ENCODE measurements at regions not wholly inside any gene's neighbourhood (a gene's known extent, or its start where the extent isn't known, plus 50 kb on each side); places are given as distances from the start of the nearest gene placed in this dataset.

DNA sequence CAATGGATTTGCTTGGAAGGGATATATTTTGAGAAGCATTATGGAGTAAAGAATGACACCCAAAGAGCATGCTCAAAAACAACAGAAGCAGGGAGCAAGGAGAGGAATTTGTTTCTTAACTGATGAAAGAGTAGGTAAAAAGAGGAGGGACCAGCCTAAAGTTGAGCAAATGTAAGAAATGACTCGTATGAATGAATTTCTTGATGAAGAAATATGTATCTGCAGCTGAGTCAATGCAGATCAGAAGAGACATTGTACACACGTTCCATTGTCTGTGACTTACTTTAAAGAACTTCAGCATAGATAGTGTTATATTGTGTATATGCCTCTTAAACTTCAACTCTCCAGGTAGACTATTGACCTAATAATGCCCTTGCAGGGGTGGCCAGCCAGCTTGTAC lies 112.7 kb upstream of the NREP start:
- no peak for ATAC-seq
- DNase-seq, result no peak

DNA sequence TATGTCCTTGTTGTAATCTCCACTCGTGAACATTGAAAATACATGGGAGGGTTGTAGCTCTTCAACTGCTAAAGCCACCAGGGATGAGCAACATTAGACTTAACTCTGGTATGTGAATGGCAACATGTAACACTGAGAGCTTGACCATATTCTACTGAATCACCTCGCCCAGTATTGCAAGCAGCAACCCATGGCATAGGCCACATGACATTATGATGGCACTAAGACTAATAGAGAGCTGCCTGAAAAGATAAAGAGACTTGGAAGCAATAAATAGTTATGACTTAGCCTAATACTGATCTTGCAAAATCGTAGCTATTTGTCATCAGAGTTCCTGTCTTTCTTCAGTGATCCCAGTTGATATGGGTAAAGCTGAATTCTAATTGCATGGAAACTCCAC lies 108.4 kb upstream of the NREP start:
- ATAC-seq (no peak), DNase-seq (no peak)

DNA sequence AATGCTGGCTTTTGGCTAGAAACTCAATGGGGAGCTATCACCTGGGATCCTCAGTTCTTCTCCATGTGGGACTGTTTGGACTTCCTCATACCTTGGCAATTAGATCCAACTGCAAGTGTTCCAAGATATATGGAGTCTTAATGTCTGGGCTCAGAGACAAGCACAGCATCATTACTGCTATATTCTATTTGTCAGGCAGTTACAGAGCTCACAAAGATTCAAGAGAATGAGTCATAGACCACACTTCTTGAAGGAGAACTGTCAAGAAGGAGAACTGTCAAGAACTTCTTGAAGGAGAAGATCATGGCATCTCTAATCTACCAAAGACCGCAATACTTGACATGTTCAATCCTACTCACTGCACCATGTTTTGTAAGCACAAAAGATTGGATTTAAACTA lies 106.8 kb upstream of the NREP start:
- DNase-seq (no peak), ATAC-seq (no peak)

DNA sequence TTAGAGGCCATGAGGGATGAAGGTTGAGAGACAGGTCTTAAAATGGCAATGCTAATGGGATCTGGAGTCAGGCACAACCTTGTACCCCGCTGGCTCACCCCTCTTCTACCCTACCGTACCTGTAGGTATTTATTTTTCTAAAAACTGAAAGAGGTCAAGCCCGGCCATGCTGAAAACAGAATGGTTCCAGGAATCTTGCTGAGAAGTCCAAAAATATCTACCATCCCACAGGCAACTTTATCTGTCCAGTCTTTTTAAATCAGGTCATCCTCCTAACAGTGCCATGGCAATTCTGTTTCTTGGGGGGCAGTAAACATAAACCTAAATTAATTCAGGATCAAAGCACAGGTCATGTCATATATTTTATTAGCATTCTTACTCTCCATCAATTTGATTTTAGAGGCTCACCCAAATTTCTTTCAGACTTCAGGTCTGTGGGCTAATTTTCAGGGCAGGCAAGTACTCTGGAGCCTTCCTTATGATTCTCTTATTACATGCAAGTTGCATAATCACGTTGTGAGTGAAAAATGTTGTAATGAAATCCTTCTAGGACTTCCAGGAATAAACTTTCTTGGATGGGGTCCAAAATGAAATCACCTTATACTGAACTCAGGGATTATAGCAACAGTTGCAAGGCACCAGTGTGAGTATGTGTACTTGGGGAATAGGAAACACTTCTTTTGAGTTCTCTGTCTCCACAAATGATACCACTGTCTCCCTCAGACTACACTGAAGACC lies 102.7 kb upstream of the NREP start:
- ATAC-seq (no peak), DNase-seq (no peak)

DNA sequence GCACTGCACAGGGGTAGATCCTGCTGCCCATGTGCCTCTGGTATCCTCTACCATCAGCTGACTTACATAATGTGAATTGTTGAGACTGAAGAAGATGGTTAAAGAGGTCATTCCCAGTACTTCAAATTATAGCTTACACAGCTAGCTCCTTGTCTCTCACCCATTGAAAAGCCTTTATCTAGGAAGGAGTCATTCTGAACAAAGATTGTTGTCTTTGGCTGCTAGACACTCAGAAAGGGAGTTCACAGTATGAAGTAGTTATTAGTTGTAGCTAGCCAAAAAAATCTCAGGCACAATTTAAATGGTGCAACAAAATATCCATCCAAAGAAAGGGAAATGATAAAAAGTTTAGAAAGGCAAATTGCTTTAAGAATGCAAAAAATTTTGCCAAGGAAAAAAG lies 102.0 kb upstream of the NREP start:
- DNase-seq (no peak), ATAC-seq (no peak)

DNA sequence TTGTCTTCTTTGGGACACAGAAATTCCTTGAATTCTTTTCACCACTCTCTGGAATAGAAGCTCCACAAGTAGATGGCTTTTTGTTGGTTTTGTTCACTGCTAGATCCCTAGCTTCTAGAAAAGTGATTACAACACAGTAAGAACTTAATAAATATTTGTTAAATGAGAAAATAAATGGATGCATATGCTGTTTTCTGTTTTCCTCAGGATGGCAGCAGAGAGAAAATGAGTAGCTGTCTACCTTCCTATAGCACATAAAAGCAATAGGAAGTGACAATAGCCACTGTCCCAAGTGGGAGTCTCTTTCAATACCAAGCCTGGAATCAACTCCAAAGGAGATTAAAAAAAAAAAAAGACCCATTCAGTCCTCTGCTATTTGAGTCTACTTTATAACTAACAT lies 100.6 kb upstream of the NREP start:
- DNase-seq (no peak), ATAC-seq (no peak)

DNA sequence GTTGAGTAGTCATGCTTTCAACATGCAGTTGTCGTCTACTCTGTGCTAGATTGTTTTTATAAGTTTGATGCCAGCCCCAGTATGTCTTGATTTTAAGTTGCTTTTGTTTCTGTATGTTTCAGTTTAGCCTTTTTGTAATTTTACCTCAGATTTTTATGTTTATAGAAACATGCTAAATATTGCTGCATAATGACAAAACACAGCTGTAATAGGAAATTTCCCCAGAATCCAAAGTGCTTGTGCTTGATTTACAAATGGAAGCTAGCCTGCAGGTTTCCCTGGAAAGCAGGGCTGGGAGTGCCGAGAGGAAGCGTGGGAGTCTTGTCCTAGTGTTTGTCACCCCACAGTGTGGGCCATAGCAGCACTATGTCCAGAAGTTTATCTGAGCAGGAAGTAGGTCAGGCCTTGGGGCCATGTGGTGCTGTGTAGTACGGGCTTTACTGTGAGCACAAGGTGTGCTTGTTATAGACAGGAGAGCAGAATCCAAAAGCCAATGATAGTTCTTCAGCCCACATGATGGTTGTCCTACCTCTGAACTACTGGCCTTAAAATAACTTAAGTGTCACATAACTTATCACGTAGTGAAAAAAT lies 100.0 kb upstream of the NREP start:
- no peak for DNase-seq
- no peak for ATAC-seq

DNA sequence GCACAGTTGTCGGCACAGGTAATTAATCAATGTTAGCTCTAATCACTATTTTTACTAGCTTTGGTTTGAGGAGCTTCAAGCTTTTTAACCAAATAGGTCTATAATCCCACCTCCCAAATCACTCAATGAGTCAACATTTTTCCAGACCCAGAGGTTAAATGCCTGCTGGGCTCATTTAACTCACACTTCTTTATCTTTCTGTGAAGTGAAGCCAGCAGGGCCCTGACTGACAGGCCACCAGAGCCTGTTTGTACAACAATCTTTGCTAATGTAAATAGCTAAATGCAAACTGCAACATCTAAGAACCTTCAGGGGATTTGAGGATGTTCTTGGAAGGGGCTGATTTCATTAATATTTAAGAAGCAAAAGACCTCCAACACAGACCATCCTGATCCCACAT lies 98.4 kb upstream of the NREP start:
- ATAC-seq (no peak), DNase-seq (no peak)

DNA sequence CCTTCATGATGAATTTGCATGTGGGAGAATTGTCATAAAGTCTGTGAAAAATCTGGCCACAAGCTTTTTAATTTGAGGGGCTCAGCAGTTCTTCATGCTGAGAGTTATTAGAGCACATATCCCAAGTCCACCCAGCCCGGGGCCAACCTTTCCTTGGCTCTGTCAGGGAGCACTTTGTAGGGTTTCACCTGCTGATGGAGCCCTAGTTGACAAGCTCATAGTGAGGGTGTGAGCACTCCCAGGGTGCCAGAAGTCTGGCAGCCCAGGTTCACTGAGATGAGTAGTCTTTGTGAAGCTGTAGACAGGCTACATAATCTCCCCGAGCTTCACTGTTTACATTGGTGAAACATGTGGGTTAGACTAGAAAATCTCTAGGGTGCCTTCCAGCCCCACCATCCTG lies 97.2 kb upstream of the NREP start:
- no peak for DNase-seq
- no peak for ATAC-seq

DNA sequence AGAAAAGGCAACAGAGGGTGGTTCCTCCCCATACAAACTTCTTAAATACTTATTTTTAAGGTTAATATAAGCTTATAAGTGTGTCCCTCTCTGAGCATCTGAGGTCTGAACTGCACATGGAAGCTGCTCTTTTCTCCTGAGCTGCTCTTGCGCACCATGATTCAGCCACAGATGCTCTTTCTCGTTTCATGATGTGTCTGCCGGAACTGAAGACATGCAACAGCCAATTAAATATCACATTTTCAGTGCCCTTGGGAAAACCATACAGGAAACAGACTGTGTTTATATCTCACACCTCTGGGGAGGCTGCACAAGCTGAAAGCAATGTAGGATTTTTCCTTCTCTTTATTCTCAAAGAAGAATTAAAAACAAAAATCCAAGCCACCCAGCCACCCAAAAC lies 96.8 kb upstream of the NREP start:
- ATAC-seq (no peak), DNase-seq (no peak)

DNA sequence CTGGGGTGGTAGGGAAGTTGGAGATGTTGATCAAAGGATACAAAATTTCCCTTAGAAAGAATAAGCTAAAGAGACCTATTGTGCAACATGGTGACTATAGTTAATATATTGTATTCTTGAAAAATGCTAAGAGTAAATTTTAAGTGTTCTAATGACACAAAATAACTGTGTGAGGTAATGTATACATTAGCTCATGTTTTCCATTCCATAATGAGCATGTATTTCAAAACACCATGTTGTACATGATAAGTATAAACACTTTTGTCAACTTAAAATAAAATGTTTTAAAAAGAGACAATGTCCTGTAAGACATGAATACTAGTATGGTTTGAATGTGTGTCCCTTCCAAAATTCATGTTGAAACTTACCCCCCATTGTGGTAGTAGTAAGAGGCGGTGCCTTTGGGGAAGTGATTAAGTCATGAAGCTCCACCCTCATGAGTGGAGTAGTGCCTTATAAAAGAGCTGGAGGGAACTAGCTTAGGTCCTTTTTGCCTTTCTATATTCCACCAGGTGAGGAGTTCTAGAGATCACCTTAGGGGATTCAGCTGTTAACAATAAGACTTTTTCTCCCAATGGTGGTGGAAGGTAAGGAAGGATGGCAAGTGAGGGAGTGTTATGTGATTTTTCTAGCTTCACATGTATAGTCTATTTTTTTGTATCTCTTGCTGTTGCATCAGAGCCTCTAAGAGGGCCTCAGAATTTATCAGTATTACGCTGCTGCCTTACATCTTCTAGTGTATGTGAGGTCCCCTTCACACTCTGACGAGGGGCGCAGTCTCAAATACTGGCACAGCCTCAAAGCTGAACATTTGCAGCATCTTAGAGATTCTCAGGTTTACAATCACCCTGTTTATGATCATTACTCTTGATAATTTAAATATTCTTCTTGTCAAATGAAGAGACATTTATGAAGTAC lies 94.9 kb upstream of the NREP start:
- ATAC-seq (no peak), DNase-seq (no peak)

DNA sequence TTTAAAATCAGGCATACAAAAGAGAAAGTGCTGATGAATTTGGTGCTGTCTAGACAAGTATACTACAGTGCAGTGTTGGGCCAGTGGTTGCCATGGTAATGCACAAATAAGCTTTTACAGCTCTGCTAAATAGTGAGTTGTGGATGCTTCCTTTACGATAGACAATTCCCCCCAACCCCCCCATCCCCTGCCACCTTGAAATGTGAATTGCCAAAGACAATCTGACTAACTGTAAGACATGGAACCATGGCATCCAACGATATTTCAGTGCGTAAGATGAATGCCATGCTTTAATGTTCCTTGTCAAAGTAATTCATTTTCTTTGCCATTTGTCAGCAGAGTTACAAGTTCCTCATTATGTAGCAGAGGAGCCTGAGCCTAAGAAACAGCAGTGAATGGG lies 91.5 kb upstream of the NREP start:
- DNase-seq (no peak), ATAC-seq (no peak)

DNA sequence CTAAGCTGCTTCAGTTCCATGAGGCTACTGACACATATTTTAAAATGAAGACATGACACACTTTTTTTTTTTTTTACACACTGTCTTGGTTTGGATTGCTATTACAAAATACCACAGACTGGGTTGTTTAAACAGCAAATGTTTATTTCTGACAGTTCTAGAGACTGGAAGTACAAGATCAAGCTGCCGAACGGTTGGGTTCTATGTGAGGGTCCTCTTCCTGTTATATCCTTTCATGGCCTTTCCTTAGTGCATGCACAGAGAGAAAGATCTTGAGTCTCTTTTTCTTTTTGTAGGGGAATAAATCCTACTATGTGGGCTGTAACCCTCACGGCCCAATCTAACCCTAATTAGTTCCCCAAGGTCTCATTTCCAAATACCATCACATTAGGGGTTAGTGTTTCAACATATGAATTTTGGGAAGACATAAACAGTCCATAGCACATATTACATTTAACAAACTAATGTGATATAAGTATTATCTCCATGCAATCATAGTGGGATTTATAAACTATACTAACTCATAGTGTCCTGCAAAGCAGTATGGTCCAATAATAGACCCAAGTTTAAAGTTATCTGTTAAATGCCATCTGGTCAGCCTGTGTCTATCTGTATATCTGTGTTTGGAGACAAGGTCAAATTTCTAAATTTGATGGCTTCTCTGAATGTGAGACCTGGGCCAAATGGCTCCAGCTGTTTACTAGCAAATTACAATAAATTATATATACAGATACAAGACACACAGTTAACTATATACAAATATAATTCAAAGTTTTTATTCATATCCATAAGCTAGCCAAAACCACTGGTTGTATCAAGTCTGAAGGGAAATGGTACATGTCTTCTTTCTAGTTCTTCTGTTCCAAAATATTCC lies 90.3 kb upstream of the NREP start:
- ATAC-seq, result no peak

DNA sequence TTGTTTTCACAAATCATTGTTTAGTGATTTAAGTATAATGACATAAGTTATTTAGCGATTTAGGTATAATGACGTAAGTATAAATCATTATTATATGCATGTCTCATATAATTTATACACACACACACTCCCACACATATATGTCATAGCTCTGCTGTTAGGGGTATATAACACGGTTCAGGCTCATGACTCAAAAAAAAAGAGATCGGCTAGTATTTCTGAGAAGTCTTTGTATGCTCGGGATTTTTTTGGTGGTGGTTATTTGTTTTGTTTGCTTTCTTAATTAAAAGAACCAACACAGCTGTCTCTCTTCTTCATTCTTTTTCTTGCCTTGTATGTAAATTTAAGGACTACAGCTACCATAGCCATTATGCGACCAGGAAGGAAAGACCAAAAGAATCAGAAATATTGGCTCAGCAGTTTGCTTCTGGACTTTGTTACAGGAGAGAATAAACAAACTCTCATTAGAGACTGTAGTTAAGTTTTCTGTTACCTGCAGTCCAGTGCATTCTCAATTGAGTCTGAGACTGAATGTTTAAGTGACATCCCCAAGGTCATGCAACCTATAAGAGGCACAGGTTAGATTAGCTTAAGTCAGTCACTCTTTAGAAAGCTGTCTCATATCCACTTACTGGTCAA lies 83.2 kb upstream of the NREP start:
- ATAC-seq, result no peak

More for the DNA sequence above, 90.3 kb upstream of the NREP start:
- no peak for DNase-seq

DNA sequence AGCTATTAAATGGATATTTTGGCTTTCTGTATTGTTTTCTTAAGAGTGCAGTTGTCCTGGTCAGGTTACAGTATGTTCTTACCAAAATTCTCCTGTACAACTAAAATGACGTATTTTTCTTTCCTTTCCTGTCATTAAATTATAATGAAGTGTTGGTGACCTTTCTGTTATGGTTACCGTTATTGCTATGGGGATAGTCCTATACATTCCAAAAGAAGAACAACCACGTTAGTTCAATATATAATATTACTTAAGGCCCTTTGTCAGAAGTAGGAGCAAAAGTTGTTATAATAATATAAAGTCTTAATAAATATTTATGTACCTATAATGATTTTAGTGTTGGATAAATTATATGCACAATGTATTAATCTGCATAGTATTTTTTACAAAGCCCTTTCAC lies 82.4 kb upstream of the NREP start:
- DNase-seq (no peak), ATAC-seq (no peak)

More for the DNA sequence above, 83.2 kb upstream of the NREP start:
- DNase-seq, result no peak

DNA sequence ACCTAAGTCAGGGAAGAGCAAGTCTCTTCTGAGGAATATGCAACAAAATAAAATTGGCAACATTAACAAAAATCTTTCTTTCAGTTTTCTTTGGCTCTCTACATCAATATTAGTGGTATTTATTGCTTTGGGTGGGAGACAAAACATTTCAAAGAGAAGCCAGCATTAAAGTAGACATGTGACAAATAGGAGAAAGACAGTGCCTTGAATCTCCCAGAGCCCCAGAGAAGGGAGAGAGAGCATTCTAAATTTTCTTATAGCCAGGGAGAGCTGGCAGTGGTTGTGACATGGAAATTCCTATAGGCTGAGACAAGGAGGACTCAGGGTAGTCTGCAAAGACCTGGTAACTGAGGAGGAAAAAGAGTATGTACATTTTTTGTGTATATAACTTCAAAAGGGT lies 79.4 kb upstream of the NREP start:
- DNase-seq (no peak), ATAC-seq (no peak)

DNA sequence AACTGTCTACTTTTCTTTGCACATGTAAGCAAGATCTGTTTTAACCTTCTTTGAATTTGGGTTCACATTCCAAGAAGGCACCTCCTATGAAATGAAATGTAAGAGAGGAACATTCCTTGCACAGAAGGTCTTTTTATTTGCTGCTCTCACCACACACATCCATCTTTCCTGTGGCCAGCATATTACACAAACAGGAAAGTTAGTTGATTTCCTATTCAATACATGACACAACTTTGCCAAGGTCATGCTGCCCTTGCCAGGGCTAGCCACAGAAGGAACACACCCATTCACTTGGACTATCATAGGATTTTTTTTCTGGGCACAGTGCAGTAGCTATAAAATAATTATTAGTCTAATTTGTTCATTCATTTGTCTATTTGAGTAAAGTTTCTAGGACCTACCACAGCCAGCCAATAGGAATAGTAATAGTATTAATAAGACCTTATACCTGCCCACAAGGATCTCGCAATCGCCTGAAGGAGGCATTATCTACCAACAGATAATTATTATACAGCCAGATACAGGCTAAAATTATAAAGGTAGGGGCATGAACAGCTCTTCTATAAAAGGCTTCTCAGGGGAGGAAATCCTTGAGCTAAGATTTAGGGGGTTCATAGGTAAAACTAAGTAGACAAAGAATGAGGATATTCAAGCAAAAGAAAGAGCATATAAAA lies 78.1 kb upstream of the NREP start:
- ATAC-seq (no peak), DNase-seq (no peak)

DNA sequence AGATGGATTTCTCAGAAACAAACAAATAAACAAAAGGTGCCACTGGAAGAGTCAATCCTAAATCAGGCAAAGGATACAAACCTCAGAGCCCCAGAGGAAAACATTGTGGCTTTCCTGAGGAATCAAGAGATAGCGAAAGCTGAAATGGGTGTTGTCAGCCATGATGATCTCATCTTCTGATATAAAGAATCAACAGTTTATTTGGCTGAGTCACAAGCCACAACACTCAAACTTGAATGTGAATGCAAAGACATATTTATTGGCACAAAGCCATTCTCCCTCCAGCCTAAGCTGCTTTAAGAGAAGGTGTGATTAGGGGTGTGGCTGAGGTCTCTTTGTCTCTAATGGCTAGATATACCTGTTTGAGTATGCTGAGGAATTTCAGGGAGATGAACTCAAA lies 73.3 kb upstream of the NREP start:
- DNase-seq (no peak), ATAC-seq (no peak)

DNA sequence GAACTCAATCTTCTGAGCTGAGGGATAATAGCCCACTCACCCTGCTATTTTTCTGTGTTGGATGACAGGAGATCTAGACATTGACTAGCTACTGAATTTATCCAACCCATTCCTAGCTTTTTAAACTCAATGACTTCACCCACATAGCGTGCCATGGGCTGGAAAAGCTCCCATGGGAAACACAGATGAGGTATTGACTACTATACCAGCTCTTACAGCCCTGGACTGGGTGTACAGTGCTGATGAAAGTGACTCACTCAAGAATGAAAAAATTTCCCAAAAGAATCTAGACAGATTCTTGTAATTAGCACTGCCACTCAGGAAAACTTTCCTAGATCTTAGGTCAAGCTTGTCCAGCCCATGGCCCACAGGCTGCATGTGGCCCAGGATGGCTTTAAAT lies 72.7 kb upstream of the NREP start:
- ATAC-seq (no peak), DNase-seq (no peak)

DNA sequence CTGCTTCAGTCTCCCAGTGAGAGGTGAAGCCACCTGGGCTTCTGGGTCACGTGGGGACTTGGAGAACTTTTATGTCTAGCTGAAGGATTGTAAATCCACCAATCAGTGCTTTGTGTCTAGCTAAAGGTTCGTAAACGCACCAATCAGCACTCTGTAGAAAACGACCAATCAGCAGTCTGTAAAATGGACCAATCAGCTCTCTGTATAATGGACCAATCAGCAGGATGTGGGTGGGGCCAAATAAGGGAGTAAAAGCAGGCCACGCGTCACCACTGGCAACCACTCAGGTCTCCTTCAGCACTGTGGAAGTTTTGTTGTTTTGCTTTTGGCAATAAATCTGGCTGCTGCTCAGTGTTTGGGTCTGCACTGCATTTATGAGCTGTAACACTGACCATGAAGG lies 69.1 kb upstream of the NREP start:
- no peak for ATAC-seq
- no peak for DNase-seq

DNA sequence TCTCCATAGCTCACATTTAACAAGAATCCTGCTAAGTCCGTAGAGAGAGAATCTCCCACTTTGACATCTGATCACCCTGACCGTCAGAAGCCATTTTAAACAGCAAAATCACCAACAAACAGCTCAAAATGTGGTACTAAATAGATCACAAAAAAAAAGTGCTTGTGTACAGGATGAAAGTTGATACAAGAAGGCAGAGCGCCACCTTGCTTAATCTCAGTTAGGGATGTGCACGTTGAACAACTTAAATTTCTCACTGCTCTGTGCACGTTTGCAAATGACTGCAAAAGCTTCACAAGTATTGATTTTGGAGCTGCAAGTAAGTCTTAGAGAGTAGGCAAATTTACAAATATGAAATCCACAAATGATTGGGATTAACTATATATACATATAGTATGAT lies 63.1 kb upstream of the NREP start:
- DNase-seq (no peak), ATAC-seq (no peak)

Measured in stimulated activated naive CD8-positive, alpha-beta T cell treated with anti-CD3 and anti-CD28 coated beads, Interleukin-15, Interleukin-2, amounts not matched to agents 100 U/mL and 50 U/mL, for 24 hours (primary cell).